NCI-H128 (cell line): ENCODE measurements at regions not wholly inside any gene's neighbourhood (a gene's known extent, or its start where the extent isn't known, plus 50 kb on each side); places are given as distances from the start of the nearest gene placed in this dataset.

Experiments
- DNase-seq: peaks from one replicate; lab custom pipeline; 2025; ENCODE audit not compliant: unreplicated experiment; lab: John Stamatoyannopoulos, UW

DNA sequence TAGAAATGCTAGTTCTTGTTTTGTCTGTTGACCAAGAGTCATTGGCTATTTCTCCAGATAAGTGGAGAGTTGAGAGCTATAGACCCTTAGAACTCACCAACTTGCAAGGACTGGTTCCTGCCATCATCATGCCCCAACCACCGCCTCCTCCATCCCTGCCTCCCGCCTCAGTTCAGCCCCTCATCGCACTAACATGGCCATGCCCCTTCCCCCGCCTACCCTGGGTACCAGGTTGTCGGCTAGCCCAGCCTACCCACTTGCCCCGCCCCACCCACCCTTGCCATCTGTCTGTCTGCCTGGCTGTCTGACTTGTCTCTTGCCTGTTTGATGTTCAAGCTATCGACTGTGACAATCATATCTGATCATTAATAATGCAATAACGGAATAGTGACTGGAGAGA, 154.1 kb downstream of the TRIM29 start:
- no peak for DNase-seq

DNA sequence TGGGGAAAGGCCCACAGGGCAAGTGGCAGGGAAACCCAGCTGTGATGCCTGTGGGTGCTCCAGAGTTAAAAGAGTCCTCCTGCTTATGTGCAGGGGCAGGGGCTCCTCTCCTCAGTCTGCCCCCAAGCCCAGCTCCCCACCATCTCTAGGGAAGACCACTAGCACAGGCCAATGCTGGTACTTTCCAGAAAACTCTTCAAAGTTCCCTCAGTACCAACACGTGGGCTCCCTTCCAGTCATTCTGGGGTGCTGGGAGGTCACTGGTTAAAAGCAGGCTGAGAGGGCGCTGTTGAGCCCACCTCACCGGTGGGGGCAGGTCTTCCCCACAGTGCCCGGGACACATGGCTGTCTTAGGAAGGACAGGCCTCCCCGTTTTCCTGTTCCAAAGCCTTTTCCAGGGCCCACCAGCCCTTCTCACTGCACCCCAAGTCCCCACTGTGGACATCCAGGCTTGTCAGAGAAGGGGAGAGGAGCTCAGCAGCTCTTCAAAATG, 154.6 kb downstream of the TRIM29 start:
- DNase-seq = no peak

DNA sequence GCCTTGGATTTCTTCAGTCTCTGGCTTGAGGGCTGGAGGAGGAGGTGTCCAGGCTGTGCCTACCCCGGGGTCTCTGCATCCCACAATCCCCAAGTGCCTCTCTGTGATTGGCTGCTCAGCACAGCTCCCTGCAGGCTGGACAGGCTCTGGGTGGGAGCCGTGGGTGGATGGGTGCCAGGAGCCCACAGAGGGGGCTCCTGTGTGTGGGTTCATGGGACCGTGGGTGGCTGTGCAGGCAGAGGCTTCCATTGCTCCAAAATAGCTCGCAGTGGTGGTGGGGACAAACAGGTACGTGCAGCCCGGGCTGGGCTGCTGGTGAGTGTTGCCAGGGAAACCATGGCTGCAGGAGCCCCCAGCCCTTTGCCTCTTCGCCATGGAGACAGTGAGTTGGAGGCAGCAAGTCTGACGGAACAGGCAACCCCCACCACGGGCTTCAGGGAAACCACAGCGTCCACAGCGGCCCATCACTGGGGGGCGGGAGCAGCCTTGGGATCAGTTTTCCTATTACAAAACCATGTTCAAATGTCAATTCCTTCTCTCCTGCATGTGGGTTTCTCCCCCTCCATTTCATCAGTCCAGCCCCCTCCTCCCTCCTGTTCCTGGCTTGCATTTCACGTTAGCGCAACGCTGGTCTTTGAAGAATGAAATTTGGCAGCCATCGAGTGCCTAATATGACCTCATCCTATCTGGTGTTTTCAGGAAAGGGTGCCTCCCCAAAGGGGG, 155.2 kb downstream of the TRIM29 start:
- no peak for DNase-seq

GRCh38 chr11:119980431-119980830, 157.5 kb downstream of the TRIM29 start:
- DNase-seq = no peak

- DNase-seq = no peak
Measured at GRCh38 chr11:119979701-119980100, 158.2 kb downstream of the TRIM29 start.

DNA sequence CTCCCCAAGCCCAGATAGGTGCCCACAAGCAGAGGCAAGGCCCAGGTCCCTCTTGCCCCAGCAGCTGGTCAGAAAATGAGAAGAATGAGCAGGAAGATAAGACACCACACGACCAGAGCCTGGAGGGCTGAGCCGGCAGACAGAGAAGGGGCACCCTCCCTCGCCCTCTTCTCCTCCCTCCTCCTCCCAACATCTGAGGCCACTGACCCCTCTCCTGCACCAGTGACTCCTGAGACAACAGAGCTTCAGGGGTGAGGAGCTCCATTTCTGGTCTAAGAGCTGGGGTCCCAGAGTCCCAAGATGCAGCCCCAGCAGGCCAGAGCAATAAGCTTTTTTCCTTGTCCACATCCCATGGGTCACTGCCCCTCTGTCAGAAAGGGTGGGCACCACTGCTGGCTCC, 159.2 kb downstream of the TRIM29 start:
- DNase-seq = no peak

- DNase-seq = no peak
Measured at GRCh38 chr11:119977881-119978280, 160.0 kb downstream of the TRIM29 start.

DNA sequence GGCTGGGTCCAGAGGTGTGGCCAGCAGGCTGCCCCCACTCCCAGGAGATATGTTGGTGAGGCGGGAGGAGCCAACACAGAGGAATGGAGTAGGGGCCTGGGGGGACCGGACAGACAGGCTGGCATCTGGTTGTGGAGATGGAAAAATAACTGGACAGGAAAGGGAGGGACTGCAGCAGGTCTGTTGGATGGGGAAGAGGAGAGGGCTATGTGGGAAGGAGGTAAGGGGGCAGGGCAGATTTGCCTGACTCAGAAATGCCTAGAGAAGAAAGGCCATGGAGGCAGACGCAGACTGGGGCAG, 160.4 kb downstream of the TRIM29 start:
- DNase-seq = no peak

DNA sequence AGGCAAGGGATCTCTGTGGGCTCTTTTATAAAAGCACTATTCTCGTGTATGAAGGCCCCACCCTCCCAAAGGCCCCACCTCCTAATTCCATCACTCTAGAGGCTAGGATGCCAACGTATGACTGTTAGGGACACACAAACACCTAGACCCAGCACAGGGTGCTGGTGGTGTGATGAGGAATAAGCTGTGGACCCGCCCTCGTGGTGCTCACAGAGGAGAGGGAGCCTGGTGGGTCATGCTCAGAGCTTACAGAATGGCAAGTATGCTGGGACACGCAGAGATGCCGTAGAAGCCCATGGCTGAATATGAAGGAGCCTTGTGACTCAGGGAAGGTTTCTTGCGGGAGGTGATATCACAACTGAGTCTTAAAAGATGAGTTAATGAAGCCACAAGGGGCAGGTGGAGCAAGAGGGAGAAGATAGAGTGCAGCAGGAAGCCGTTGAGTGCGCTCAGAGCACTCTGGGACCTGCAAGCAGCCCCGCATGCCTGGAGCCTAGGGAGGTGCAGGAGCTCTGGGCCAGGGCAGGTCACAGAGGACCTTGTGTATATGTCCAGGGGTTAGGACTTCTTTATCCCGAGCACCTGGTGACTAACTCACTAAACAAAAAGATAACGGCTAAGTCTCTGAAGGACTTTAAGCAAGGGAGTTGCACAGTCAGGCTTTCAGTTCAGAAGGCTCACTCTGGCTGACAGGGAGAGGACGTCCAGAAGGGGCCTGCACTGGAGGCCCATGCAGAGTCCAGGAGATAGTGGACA, 160.9 kb downstream of the TRIM29 start:
- no peak for DNase-seq

DNA sequence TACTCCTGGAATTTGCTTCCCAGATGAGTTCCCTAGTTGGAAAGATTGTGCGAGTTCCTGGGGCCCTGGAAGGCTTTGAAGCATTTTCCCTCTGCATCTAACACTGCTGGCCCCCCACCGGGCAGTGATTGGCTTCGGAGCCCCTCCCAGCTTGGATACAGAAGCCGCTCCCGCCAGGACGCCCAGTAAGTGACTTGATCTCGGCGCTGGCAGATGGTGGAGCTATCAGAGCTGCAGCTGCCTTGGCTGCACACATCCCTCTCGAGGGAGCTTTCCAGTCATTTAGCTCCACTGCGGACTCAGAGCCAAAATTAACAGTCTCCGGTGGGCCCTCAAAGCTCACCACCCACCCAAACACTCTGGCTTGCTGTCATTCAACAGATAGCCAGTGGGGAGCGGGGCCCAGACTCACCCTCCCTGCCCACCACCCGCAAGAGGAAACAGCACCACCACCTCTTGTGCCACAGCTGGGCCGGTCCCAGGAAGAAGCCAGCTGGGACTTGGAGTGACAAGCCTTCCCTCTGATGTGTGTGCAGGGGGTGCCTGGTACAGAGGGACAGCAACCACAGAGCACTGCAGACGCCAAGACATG, 162.3 kb downstream of the TRIM29 start:
- peak; percentile 31 for DNase-seq

GRCh38 chr11:119974467-119974866, 163.4 kb downstream of the TRIM29 start:
- no peak for DNase-seq

DNA sequence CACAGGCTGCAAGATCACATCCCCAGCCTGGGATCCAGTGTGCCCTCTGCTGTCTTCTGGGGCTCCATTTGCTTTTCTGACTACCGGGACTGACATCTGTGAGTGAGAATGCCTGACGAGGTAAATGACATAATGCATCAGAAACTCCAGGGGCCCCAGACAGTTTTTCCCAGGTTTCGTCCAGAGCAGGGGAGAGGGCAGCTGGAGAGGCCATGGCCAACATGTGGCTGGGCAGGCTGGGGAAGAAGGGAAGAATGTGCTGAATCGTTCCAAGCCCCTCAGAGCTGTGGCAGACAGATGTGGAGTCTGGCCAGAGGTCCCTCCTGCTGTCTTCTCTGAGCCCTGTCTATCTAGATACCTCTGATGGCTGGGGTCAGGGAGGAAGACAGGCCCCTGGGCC, 163.9 kb downstream of the TRIM29 start:
- DNase-seq = no peak

- no peak for DNase-seq
Measured at GRCh38 chr11:119972281-119972680, 165.6 kb downstream of the TRIM29 start.

GRCh38 chr11:119970555-119971304, 167.2 kb downstream of the TRIM29 start:
- no peak for DNase-seq

DNA sequence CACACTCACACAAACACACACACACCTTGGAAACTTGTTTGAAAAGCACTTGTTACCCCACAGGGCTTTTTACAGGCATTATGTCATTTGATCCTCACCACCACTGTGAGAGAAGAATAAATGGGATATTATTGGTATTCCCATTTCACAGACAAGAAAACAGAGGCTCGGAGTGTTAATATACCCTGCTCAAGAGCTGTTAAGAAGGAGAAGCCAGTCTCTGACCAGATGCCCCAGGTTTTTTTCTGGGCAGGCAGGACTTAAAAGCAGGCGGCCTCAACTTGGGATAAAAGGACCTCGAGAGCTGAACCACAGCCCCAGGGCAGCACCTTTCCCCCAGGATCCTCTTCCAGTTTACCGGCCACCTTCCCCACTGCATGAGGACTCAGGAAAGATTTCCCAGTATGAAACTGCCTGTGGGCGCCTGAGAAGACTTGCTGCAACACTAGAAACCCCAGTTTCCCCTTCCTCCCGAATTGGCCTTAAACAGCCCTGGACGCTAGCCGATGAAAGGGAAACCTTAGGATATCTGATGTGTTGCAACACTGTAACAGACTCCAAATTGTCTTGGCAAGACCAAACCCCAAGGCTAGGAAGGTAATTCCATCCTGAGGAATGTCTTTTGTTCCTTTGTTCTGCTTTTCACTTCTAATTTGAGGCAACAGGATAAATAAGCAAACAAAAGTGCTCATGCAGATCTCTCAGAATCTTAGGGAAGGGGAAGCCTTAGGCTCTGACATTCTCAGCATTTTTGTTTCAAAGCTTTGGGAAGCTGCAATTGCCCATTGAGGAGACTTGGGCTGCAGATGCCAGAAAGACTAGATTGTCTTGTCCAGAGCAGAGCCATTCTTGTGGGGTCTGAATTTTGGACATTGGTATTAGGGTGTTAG, 173.5 kb downstream of the TRIM29 start:
- DNase-seq = no peak

DNA sequence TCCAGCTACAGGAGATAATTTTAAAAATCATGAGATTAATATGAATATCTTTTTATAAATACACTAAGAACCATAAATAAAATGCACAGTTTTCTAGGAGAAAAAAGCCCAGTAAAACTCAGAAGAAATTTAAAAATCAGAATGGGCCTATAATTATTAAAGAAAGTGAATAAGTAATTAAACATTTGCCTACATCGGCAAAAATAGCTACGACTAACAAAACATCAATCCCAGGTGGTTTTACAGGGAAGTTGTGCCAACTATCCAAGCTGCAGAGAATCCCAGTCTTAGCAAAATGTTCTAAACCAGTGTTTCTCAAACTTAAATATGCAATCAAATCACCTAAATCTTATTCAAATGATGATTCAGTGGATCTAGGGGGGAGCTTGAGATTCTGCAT, 180.0 kb downstream of the TRIM29 start:
- no peak for DNase-seq

- DNase-seq = no peak
Measured at GRCh38 chr11:119952441-119952840, 185.5 kb downstream of the TRIM29 start.

DNA sequence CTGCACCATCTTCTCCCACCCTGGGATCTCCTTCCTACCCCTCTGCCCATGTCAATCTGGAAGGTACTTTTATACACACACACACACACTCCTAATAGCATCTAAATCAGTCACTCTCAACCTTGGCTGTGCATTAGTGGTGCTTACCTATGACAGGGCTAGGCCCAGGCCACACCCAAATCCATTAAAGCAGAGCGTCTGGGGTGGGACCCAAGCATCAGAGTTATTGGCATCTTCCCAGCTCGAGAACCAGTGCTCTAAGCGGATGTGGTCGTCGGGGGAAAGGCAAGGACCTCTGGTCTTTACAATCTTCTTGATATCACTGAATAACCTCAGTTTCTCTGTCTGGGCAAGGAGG, 194.6 kb downstream of the TRIM29 start:
- DNase-seq = no peak

DNA sequence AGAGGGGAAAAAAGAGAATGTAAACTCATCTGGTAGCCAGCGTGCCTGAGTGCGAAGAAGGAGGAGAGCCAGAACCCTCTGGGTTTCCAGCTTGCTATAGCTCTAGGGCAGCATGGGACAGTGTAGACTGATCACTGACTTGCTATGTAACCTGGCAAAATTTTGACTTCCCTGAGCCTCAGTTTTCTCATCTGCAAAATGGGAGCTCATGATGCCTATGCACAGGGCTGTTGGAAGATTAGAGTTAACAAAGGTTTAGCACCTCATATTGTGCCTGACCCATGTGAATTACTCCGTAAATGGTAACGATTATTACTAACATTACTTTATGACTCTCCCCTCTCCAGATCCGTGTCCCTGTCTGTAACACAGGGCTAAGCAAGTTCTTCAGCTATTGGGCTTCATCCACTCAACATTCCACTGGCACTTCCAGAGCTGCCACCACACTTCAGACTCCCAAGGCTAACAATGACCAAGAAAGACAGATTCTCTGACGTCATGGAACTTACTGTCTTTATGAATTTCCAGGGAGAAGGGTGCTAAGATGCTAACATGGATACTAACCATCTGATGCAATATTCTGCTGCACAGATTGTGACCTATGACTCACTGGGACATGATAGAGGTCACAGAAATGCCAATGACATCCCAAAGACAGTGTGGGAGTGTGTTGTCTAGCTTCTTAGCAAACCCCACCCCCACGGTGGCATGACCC, 195.2 kb downstream of the TRIM29 start:
- DNase-seq = no peak
